ENCODE measurements at regions not wholly inside any gene's neighbourhood (a gene's known extent, or its start where the extent isn't known, plus 50 kb on each side); places are given as distances from the start of the nearest gene placed in this dataset.
"Not testable (repeated sequence)": the region's sequence is repeated elsewhere in the genome, so short reads cannot be mapped to it uniquely, and the experiment has no call there.

- no peak overlapping the region for H3K27ac ChIP-seq (ENCODE audit: low read length)
- no peak overlapping the region for H3K9ac ChIP-seq (ENCODE audit: low read depth, low read length)
- H3K36me3 ChIP-seq (ENCODE audit: insufficient read depth, low read depth, low read length): no peaks in the 10 kb centered on the region
- H3K9me3 ChIP-seq (ENCODE audit: insufficient read depth, low read depth, low read length): no peaks in the 10 kb centered on the region
- H3K4me3 ChIP-seq (ENCODE audit: low read length): no peak overlapping the region
- no peaks in the 10 kb centered on the region for H3K4me1 ChIP-seq (ENCODE audit: insufficient read depth, low read length)
- H3K27me3 ChIP-seq (ENCODE audit: insufficient read depth, low read length): peaks cover 37% of the 10 kb centered on the region; the same call in 1 of the 2 replicates
Observed at GRCh38 chr2:35172687-35173086, 1182.9 kb upstream of the CRIM1 start.

- no peak overlapping the region for H3K9ac ChIP-seq (ENCODE audit: low read depth, low read length)
- H3K4me1 ChIP-seq (ENCODE audit: insufficient read depth, low read length): no peaks in the 10 kb centered on the region
- no peaks in the 10 kb centered on the region for H3K27me3 ChIP-seq (ENCODE audit: insufficient read depth, low read length)
- H3K9me3 ChIP-seq (ENCODE audit: insufficient read depth, low read depth, low read length): no peaks in the 10 kb centered on the region
- no peak overlapping the region for H3K4me3 ChIP-seq (ENCODE audit: low read length)
- no peaks in the 10 kb centered on the region for H3K36me3 ChIP-seq (ENCODE audit: insufficient read depth, low read depth, low read length)
- H3K27ac ChIP-seq (ENCODE audit: low read length): no peak overlapping the region
Observed at GRCh38 chr2:35168351-35168750, 1187.2 kb upstream of the CRIM1 start.

- no peaks in the 10 kb centered on the region for H3K4me1 ChIP-seq (ENCODE audit: insufficient read depth, low read length)
- H3K27me3 ChIP-seq (ENCODE audit: insufficient read depth, low read length): no peaks in the 10 kb centered on the region
- H3K9me3 ChIP-seq (ENCODE audit: insufficient read depth, low read depth, low read length): no peaks in the 10 kb centered on the region
- no peak overlapping the region for H3K27ac ChIP-seq (ENCODE audit: low read length)
- no peak overlapping the region for H3K4me3 ChIP-seq (ENCODE audit: low read length)
- no peak overlapping the region for H3K9ac ChIP-seq (ENCODE audit: low read depth, low read length)
- H3K36me3 ChIP-seq (ENCODE audit: insufficient read depth, low read depth, low read length): no peaks in the 10 kb centered on the region
Observed at GRCh38 chr2:35163948-35164347, 1191.6 kb upstream of the CRIM1 start.

GRCh38 chr2:35160871-35161270 lies 1194.7 kb upstream of the CRIM1 start:
- Histone ChIP-seq H3K4me3 (ENCODE audit: low read length) (no peak overlapping the region), H3K9ac (ENCODE audit: low read depth, low read length) (no peak overlapping the region), H3K27ac (ENCODE audit: low read length) (no peak overlapping the region)

GRCh38 chr2:35125871-35126270 lies 1229.7 kb upstream of the CRIM1 start:
- Histone ChIP-seq H3K9ac (ENCODE audit: low read depth, low read length) (no peak overlapping the region), H3K27me3 (ENCODE audit: insufficient read depth, low read length) (no peaks in the 10 kb centered on the region), H3K27ac (ENCODE audit: low read length) (no peak overlapping the region), H3K4me3 (ENCODE audit: low read length) (no peak overlapping the region), H3K9me3 (ENCODE audit: insufficient read depth, low read depth, low read length) (no peaks in the 10 kb centered on the region), H3K4me1 (ENCODE audit: insufficient read depth, low read length) (no peaks in the 10 kb centered on the region), H3K36me3 (ENCODE audit: insufficient read depth, low read depth, low read length) (no peaks in the 10 kb centered on the region)

More at GRCh38 chr2:35160871-35161270, 1194.7 kb upstream of the CRIM1 start:
- H3K36me3 ChIP-seq (ENCODE audit: insufficient read depth, low read depth, low read length): no peaks in the 10 kb centered on the region
- H3K9me3 ChIP-seq (ENCODE audit: insufficient read depth, low read depth, low read length): no peaks in the 10 kb centered on the region
- no peaks in the 10 kb centered on the region for H3K27me3 ChIP-seq (ENCODE audit: insufficient read depth, low read length)
- H3K4me1 ChIP-seq (ENCODE audit: insufficient read depth, low read length): no peaks in the 10 kb centered on the region

GRCh38 chr2:35125278-35125677 lies 1230.3 kb upstream of the CRIM1 start:
- Histone ChIP-seq H3K4me1 (ENCODE audit: insufficient read depth, low read length) (no peaks in the 10 kb centered on the region), H3K27me3 (ENCODE audit: insufficient read depth, low read length) (no peaks in the 10 kb centered on the region), H3K9ac (ENCODE audit: low read depth, low read length) (no peak overlapping the region), H3K27ac (ENCODE audit: low read length) (no peak overlapping the region), H3K4me3 (ENCODE audit: low read length) (no peak overlapping the region), H3K9me3 (ENCODE audit: insufficient read depth, low read depth, low read length) (no peaks in the 10 kb centered on the region), H3K36me3 (ENCODE audit: insufficient read depth, low read depth, low read length) (no peaks in the 10 kb centered on the region)

- no peak overlapping the region for H3K4me3 ChIP-seq (ENCODE audit: low read length)
- H3K9ac ChIP-seq (ENCODE audit: low read depth, low read length): no peak overlapping the region
- no peak overlapping the region for H3K27ac ChIP-seq (ENCODE audit: low read length)
- no peaks in the 10 kb centered on the region for H3K27me3 ChIP-seq (ENCODE audit: insufficient read depth, low read length)
- H3K4me1 ChIP-seq (ENCODE audit: insufficient read depth, low read length): no peaks in the 10 kb centered on the region
- H3K36me3 ChIP-seq (ENCODE audit: insufficient read depth, low read depth, low read length): no peaks in the 10 kb centered on the region
- peaks cover 11% of the 10 kb centered on the region for H3K9me3 ChIP-seq (ENCODE audit: insufficient read depth, low read depth, low read length)
Observed at GRCh38 chr2:35116151-35116550, 1239.4 kb upstream of the CRIM1 start.

- no peaks in the 10 kb centered on the region for H3K4me1 ChIP-seq (ENCODE audit: insufficient read depth, low read length)
- H3K27ac ChIP-seq (ENCODE audit: low read length): no peak overlapping the region
- H3K4me3 ChIP-seq (ENCODE audit: low read length): no peak overlapping the region
- H3K27me3 ChIP-seq (ENCODE audit: insufficient read depth, low read length): no peaks in the 10 kb centered on the region
- H3K9ac ChIP-seq (ENCODE audit: low read depth, low read length): no peak overlapping the region
- H3K9me3 ChIP-seq (ENCODE audit: insufficient read depth, low read depth, low read length): peaks cover 11% of the 10 kb centered on the region
- no peaks in the 10 kb centered on the region for H3K36me3 ChIP-seq (ENCODE audit: insufficient read depth, low read depth, low read length)
Observed at GRCh38 chr2:35114765-35115164, 1240.8 kb upstream of the CRIM1 start.

GRCh38 chr2:35112367-35112766 lies 1243.2 kb upstream of the CRIM1 start:
- not testable (repeated sequence) for H3K9ac ChIP-seq (ENCODE audit: low read depth, low read length); H3K27ac ChIP-seq (ENCODE audit: low read length); H3K36me3 ChIP-seq (ENCODE audit: insufficient read depth, low read depth, low read length); H3K4me1 ChIP-seq (ENCODE audit: insufficient read depth, low read length); H3K27me3 ChIP-seq (ENCODE audit: insufficient read depth, low read length); H3K4me3 ChIP-seq (ENCODE audit: low read length)
- H3K9me3 ChIP-seq (ENCODE audit: insufficient read depth, low read depth, low read length): peaks cover 11% of the 10 kb centered on the region

GRCh38 chr2:35104309-35104708 lies 1251.3 kb upstream of the CRIM1 start:
- H3K4me1 ChIP-seq (ENCODE audit: insufficient read depth, low read length): no peaks in the 10 kb centered on the region
- no peaks in the 10 kb centered on the region for H3K27me3 ChIP-seq (ENCODE audit: insufficient read depth, low read length)
- peaks cover 3% of the 10 kb centered on the region; the same call in 1 of the 2 replicates for H3K9me3 ChIP-seq (ENCODE audit: insufficient read depth, low read depth, low read length)

GRCh38 chr2:35099342-35099741 lies 1256.2 kb upstream of the CRIM1 start:
- Histone ChIP-seq H3K9me3 (ENCODE audit: insufficient read depth, low read depth, low read length) (peaks cover 3% of the 10 kb centered on the region; the same call in 1 of the 2 replicates), H3K4me1 (ENCODE audit: insufficient read depth, low read length) (no peaks in the 10 kb centered on the region), H3K9ac (ENCODE audit: low read depth, low read length) (no peak overlapping the region), H3K4me3 (ENCODE audit: low read length) (no peak overlapping the region), H3K27me3 (ENCODE audit: insufficient read depth, low read length) (no peaks in the 10 kb centered on the region), H3K36me3 (ENCODE audit: insufficient read depth, low read depth, low read length) (no peaks in the 10 kb centered on the region), H3K27ac (ENCODE audit: low read length) (no peak overlapping the region)

More at GRCh38 chr2:35104309-35104708, 1251.3 kb upstream of the CRIM1 start:
- H3K36me3 ChIP-seq (ENCODE audit: insufficient read depth, low read depth, low read length): no peaks in the 10 kb centered on the region
- H3K27ac ChIP-seq (ENCODE audit: low read length): no peak overlapping the region
- no peak overlapping the region for H3K4me3 ChIP-seq (ENCODE audit: low read length)
- H3K9ac ChIP-seq (ENCODE audit: low read depth, low read length): no peak overlapping the region

GRCh38 chr2:35082072-35082471 lies 1273.5 kb upstream of the CRIM1 start:
- Histone ChIP-seq H3K27ac (ENCODE audit: low read length) (no peak overlapping the region), H3K36me3 (ENCODE audit: insufficient read depth, low read depth, low read length) (no peaks in the 10 kb centered on the region)

GRCh38 chr2:35081622-35082015 lies 1274.0 kb upstream of the CRIM1 start:
- Histone ChIP-seq H3K4me3 (ENCODE audit: low read length) (no peak overlapping the region), H3K36me3 (ENCODE audit: insufficient read depth, low read depth, low read length) (no peaks in the 10 kb centered on the region), H3K4me1 (ENCODE audit: insufficient read depth, low read length) (no peaks in the 10 kb centered on the region), H3K9me3 (ENCODE audit: insufficient read depth, low read depth, low read length) (no peaks in the 10 kb centered on the region), H3K27ac (ENCODE audit: low read length) (no peak overlapping the region), H3K9ac (ENCODE audit: low read depth, low read length) (no peak overlapping the region), H3K27me3 (ENCODE audit: insufficient read depth, low read length) (no peaks in the 10 kb centered on the region)

More at GRCh38 chr2:35082072-35082471, 1273.5 kb upstream of the CRIM1 start:
- Histone ChIP-seq H3K9ac (ENCODE audit: low read depth, low read length) (no peak overlapping the region), H3K4me1 (ENCODE audit: insufficient read depth, low read length) (no peaks in the 10 kb centered on the region), H3K27me3 (ENCODE audit: insufficient read depth, low read length) (no peaks in the 10 kb centered on the region), H3K4me3 (ENCODE audit: low read length) (no peak overlapping the region), H3K9me3 (ENCODE audit: insufficient read depth, low read depth, low read length) (no peaks in the 10 kb centered on the region)

Measured in iPS-20b (cell line).